IPS-NIHi7 (cell line): ENCODE measurements at regions not wholly inside any gene's neighbourhood (a gene's known extent, or its start where the extent isn't known, plus 50 kb on each side); places are given as distances from the start of the nearest gene placed in this dataset.
A peak's percentile ranks its signal among the peaks of the same experiment; 100 is the strongest.
"Not testable (repeated sequence)": the region's sequence is repeated elsewhere in the genome, so short reads cannot be mapped to it uniquely, and the experiment has no call there.

Source experiments
- DNase-seq: peaks from one replicate; pipeline ENCODE4 v3.0.0; 2012; ENCODE audit warnings: mixed read lengths; ENCODE audit errors: extremely low spot score

GRCh38 chrX:45992402-45993123, 552.7 kb downstream of the ZNF674 start:
- no peak for DNase-seq

DNA sequence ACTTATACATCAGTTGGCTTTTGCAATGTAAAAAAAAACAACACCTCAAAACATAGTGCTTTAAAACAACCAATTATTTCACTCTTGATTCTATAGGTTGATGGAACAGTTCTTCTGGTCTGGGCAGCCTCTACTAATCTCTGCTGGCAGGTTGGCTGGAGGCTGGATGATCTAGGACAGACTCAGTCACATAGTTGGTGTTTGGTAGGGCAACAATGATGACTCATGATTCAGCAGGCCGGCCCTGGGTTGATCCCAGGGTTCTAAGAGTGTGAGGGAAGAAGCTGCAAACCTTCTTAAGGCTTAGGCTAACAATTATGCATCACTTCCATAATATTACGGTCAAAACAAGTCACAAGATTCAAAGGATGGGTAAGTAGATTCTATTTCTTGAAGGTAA, 558.2 kb downstream of the ZNF674 start:
- DNase-seq: no peak

GRCh38 chrX:45986081-45986480, 559.1 kb downstream of the ZNF674 start:
- DNase-seq: no peak

DNA sequence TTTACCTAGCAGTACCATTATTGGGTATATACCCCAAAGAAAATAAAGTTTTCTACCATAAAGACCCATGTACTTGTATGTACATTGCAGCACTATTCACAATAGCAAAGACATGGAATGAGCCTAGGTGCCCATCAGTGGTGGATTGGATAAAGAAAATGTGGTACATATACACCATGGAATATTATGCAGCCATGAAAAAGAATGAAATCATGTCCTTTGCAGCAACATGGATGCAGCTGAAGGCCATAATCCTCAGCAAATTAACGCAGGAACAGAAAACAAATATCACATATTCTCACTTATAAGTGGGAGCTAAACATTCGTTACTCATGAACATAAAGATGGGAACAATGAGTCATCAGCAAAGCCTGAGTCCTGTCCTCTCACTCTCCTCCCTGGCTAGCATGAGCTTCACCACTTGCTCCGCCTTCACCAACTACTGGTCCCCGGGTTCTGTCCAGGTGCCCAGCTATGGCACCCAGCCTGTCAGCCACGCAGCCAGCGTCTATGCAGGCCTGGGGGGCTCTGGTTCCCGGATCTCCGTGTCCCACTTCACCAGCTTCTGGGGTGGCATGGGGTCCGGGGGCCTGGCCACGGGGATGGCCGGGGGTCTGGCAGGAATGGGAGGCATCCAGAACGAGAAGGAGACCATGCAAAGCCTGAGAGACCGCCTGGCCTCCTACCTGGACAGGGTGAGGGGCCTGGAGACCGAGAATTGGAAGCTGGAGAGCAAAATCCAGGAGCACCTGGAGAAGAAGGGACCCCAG, 562.1 kb downstream of the ZNF674 start:
- not testable (repeated sequence) for DNase-seq

DNA sequence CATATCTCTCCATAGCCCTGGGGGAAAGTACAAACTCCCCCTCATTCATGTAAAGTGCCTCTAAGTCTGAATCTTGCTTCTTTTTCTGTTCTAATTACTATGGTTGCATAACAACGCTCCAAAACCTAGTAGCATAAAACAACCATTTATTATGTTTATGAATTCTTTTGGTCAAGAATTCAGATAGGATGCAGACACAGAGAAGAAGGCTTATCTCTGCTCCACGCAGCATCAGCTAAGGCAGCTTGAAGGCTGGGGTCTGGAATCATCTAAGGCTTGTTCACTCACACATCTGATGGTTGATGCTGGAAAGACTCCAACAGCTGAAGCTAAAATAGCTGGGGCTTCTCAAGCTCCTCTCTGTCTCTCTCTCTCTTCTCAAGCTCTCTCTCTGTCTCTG, 564.5 kb downstream of the ZNF674 start:
- no peak for DNase-seq

DNA sequence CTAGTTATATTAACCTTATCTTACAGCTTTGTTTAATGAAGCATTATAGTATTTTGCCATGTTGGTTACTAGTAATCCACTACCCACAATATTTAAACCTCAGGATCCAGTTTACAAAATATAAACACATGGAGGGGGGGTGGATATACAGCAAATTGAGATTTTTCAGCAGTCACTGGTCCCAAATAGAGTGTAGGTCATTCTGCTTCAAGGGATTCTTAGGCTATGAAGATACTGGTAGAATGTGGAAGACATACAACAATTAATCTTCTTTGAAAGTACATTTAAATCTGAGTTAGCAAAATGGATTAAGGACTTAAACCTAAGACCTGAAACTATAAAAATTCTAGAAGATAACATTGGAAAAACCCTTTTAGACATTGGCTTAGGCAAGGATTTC, 569.6 kb downstream of the ZNF674 start:
- DNase-seq: no peak

DNA sequence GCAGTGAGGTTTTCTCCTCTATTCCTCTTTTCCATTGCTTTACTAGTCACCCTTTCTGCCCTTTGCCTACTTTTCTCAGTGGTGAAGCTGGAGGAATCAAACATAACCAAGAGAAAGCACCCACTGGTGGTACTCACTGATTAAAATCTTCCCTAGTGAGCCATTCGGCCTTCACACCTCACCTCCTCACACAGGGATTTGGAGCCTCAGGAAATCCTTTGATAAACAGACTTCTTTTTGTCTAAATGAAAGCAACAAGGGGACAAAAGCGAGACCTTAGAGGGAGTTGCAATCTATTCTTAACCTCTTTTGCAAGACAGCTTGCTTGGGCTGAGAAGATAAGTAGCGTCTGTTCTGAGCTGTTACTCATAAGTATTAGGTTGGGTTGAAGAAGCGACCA, 572.6 kb downstream of the ZNF674 start:
- DNase-seq: no peak

- DNase-seq: no peak
Observed at GRCh38 chrX:45959567-45959966, 585.7 kb downstream of the ZNF674 start.

DNA sequence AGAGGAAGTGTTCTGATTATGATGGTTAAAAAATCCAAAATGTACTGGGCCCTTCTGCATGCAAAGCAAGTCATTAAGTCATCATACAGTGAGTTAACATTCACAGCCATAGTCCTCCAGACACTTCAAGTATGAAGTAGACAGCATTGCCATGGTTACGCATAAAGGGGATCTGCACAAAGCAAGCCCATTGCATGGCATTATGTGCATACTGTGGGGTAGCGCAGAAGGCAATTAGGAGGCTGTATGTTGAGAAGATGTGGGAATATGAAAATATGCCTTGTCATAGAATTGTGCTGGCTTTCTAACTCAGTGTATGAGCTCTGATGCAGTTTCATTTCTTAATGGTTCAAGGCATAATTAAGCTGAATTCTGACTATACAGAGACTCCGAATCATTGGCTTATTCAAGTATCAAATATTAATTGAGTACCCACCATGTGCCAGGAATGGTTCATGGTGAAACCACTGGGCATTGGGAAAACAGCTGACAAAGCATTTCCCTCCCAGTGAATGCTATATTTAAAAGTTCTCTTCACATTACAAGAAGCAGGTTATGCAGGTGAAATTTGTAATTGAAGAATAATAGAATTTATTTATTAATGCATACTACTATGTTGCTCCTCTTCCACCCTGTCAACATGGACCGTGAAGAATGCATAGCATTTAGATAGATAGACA, 588.9 kb downstream of the ZNF674 start:
- no peak for DNase-seq

DNA sequence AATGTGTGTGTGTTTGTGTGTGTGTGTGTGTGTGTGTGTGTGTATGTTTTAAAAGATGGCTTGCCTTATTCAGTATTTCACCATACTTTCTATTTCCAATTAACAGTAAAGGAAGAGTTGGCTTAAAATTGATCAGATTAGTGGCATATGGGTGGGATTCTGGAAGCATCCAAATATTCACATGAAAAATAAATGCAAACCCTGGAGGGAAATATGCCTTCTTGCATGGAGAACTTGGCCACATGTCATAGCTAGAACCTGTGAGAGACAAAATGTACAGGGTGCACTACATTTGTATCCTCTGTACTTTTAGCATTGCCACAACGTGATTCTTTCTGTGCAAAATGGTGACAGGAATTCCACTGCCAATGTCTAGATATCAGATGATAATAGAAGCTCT, 589.6 kb downstream of the ZNF674 start:
- no peak for DNase-seq

GRCh38 chrX:45954026-45954425, 591.2 kb downstream of the ZNF674 start:
- no peak for DNase-seq

- DNase-seq: peak; percentile 68
Observed at GRCh38 chrX:45952030-45952429, 593.2 kb downstream of the ZNF674 start.

GRCh38 chrX:45935408-45935807, 609.8 kb downstream of the ZNF674 start:
- no peak for DNase-seq

DNA sequence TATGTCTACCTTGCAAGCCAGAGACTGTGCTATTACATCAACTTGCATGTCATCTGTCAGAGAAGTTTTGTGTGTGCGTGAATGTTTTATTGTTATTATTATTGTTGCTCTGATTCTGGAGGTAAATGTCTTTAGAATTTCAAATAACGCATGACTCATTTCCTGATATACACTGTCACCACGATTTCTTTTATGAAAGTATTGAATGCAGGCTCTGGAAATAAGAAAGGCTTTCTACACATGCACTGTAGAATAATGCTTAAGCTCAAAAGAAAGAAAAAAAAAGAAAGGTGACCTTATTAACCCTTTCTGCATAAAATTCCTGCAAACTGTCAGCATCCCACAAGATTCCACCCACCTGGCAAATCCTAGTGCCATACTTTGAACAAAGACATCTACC, 632.9 kb downstream of the ZNF674 start:
- no peak for DNase-seq

DNA sequence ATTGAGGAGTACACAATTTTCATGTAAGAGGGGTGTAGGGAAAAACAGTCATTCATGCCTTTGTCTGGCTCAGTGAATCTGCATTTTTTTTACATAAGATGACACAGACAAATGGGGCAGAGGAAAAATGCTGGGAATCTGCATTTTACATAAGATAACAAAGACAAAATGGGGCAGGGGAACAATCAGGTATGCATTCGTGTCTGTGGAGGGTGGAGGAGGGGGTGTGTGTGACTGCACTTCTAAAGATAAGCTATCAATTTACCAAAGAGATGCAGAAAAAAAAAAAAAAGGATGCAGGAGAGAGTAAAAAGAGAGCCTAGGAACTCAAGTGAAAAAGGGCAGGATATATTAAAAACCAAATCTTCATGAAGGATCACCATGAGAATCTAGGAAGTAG, 637.4 kb downstream of the ZNF674 start:
- no peak for DNase-seq

DNA sequence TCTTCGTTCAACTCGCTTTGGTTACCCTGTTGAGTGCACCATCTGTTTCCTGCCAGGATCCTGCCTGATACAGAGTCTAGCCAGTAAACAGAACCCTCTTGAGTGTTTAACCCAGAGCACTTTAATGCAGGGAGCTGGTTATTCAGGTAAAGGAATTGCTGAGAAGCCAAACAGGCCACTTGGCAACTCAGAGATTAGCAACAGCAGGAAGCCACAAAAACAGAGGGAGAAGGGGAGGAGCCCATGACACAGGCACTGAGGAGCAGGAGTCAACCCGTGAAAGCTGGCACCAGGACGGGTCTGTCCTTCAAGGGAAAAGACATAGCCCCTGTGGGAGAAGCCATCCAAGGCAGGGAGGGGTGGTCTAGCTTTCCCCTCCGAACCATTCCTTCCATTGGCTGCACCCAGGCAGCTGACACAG, 641.4 kb downstream of the ZNF674 start:
- DNase-seq: peak; percentile 56

- DNase-seq: no peak
Observed at GRCh38 chrX:45900766-45901615, 644.2 kb downstream of the ZNF674 start.

DNA sequence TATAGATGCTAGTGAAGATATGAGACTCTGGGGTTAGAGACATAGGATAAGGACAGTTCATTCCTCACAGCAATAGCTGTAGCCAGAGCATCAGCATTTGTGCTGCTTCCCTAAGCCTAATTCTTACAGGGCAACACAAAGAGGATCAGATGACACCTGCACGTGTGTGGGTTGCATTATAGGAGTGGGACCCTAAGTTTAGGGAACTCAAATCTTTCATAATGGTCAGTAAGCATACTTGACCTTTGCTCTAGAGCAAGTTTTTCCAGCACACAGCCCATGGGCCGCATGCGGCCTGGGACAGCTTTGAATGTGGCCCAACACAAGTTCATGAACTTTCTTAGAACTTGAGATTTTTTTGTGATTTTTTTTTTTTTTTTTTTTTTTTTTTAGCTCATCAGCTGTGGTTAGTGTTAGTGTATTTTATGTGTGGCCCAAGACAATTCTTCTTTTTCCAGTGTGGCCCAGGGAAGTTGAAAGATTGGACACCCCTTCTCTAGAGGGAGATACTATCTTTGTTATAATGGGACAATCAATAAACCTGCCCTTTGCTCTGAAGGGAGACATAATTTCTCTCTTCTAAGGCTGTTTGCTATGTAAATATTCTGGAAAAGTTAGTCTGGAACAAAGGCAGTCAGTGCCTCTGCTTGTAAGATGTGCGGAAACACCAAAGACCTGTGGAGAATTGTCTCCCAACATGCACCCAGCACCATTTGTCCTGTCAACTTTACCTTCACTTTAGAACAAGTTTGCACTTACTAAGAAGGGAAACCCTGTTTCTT, 650.2 kb downstream of the ZNF674 start:
- DNase-seq: no peak

- DNase-seq: no peak
Observed at GRCh38 chrX:45889471-45889870, 655.8 kb downstream of the ZNF674 start.

GRCh38 chrX:45888518-45888917, 656.7 kb downstream of the ZNF674 start:
- DNase-seq: no peak

GRCh38 chrX:45885931-45886330, 659.3 kb downstream of the ZNF674 start:
- DNase-seq: no peak
